BE2C (cell line): ENCODE measurements at regions not wholly inside any gene's neighbourhood (a gene's known extent, or its start where the extent isn't known, plus 50 kb on each side); places are given as distances from the start of the nearest gene placed in this dataset.

Experiments
- DNase-seq: peaks from one replicate; pipeline ENCODE4 v3.0.0-alpha.2; 2020
- H3K27me3 ChIP-seq: fragments of 250-450 bp; sonication (Bioruptor Pico); 2 replicates; pipeline ENCODE4 v1.5.1; 2020; ENCODE audit warnings: mild to moderate bottlenecking
- H3K36me3 ChIP-seq: fragments of 250-450 bp; sonication (Bioruptor Pico); 2 replicates; pipeline ENCODE4 v1.5.1; 2020; ENCODE audit warnings: mild to moderate bottlenecking
- H3K4me1 ChIP-seq: fragments of 250-450 bp; sonication (Bioruptor Pico); 2 replicates; pipeline ENCODE4 v1.5.1; 2020
- H3K4me3 ChIP-seq: 2 replicates; pipeline ENCODE4 v1.5.1; 2011; ENCODE audit warnings: low read depth, low read length
- H3K9me3 ChIP-seq: fragments of 250-450 bp; sonication (Bioruptor Pico); 2 replicates; pipeline ENCODE4 v1.5.1; 2020
- CTCF ChIP-seq: IDR thresholded peaks from 2 replicates; pipeline ENCODE4 v1.5.1; 2012; ENCODE audit warnings: mild to moderate bottlenecking, low read depth, low read length

GRCh38 chr10:124336186-124336585 lies 82.5 kb downstream of the OAT start:
- Histone ChIP-seq H3K4me3 (no peak overlapping the region), H3K4me1 (peaks cover 8% of the 10 kb centered on the region), H3K27me3 (no peaks in the 10 kb centered on the region), H3K9me3 (no peaks in the 10 kb centered on the region), H3K36me3 (no peaks in the 10 kb centered on the region)
- DNase-seq: no peak
- TF ChIP-seq CTCF: no peak

- H3K9me3 ChIP-seq: no peaks in the 10 kb centered on the region
- no peak for TF ChIP-seq CTCF
- H3K4me3 ChIP-seq: no peak overlapping the region
- H3K4me1 ChIP-seq: no peaks in the 10 kb centered on the region
- H3K36me3 ChIP-seq: no peaks in the 10 kb centered on the region
- H3K27me3 ChIP-seq: no peaks in the 10 kb centered on the region
- no peak for DNase-seq
Observed at GRCh38 chr10:124333931-124334330, 84.8 kb downstream of the OAT start.

GRCh38 chr10:124332426-124332825 lies 86.3 kb downstream of the OAT start:
- DNase-seq: no peak
- TF ChIP-seq CTCF: no peak
- H3K4me1 ChIP-seq: no peaks in the 10 kb centered on the region
- no peaks in the 10 kb centered on the region for H3K36me3 ChIP-seq
- no peaks in the 10 kb centered on the region for H3K9me3 ChIP-seq
- no peaks in the 10 kb centered on the region for H3K27me3 ChIP-seq
- H3K4me3 ChIP-seq: no peak overlapping the region

GRCh38 chr10:124329941-124330340 lies 88.8 kb downstream of the OAT start:
- no peaks in the 10 kb centered on the region for H3K36me3 ChIP-seq
- TF ChIP-seq CTCF: no peak
- no peaks in the 10 kb centered on the region for H3K27me3 ChIP-seq
- no peak for DNase-seq
- no peaks in the 10 kb centered on the region for H3K4me1 ChIP-seq
- no peaks in the 10 kb centered on the region for H3K9me3 ChIP-seq
- no peak overlapping the region for H3K4me3 ChIP-seq

- no peaks in the 10 kb centered on the region for H3K9me3 ChIP-seq
- H3K4me3 ChIP-seq: no peak overlapping the region
- no peak for TF ChIP-seq CTCF
- no peaks in the 10 kb centered on the region for H3K36me3 ChIP-seq
- no peaks in the 10 kb centered on the region for H3K4me1 ChIP-seq
- DNase-seq: no peak
- no peaks in the 10 kb centered on the region for H3K27me3 ChIP-seq
Observed at GRCh38 chr10:124329362-124329761, 89.4 kb downstream of the OAT start.

GRCh38 chr10:124328477-124329220 lies 90.1 kb downstream of the OAT start:
- H3K4me1 ChIP-seq: no peaks in the 10 kb centered on the region
- no peaks in the 10 kb centered on the region for H3K9me3 ChIP-seq
- no peak overlapping the region for H3K4me3 ChIP-seq
- no peak for TF ChIP-seq CTCF
- DNase-seq: no peak
- no peaks in the 10 kb centered on the region for H3K27me3 ChIP-seq
- H3K36me3 ChIP-seq: no peaks in the 10 kb centered on the region
